Mucosa of rectum (tissue), 2 donors: ENCODE measurements at regions not wholly inside any gene's neighbourhood (a gene's known extent, or its start where the extent isn't known, plus 50 kb on each side); places are given as distances from the start of the nearest gene placed in this dataset.
A peak's percentile ranks its signal among the peaks of the same experiment; 100 is the strongest.

Experiments used
- H3K27ac ChIP-seq, 2 donors: one replicate each; pipeline ENCODE4 v1.7.0; 2013; ENCODE audit warnings: inconsistent platforms in 2 of 2, low read depth in 2 of 2, low read length in 2 of 2
- H3K27me3 ChIP-seq, 2 donors: one replicate each; pipeline ENCODE4 v1.7.0; 2013; ENCODE audit warnings: low read length in 2 of 2; ENCODE audit not compliant: control insufficient read depth in 2 of 2, insufficient read depth in 2 of 2
- H3K36me3 ChIP-seq, 2 donors: one replicate each; pipeline ENCODE4 v1.7.0; 2013; ENCODE audit warnings: low read length in 2 of 2; ENCODE audit not compliant: control insufficient read depth in 2 of 2, insufficient read depth in 2 of 2
- H3K4me1 ChIP-seq, 2 donors: one replicate each; pipeline ENCODE4 v1.7.0; 2013; ENCODE audit warnings: low read length in 2 of 2, mild to moderate bottlenecking in 1 of 2; ENCODE audit not compliant: control insufficient read depth in 2 of 2, insufficient read depth in 2 of 2
- H3K4me3 ChIP-seq, 2 donors: one replicate each; pipeline ENCODE4 v1.7.0; 2013; ENCODE audit warnings: low read length in 2 of 2
- H3K9ac ChIP-seq, 2 donors: one replicate each; pipeline ENCODE4 v1.7.0; 2013; ENCODE audit warnings: low read length in 2 of 2, low read depth in 1 of 2, mild to moderate bottlenecking in 1 of 2
- H3K9me3 ChIP-seq, 2 donors: one replicate each; pipeline ENCODE4 v1.7.0; 2013; ENCODE audit warnings: low read length in 2 of 2; ENCODE audit not compliant: control insufficient read depth in 2 of 2
- donor health status: healthy.
- donor health status: Normal muscosa, but diverticular disease.

GRCh38 chr4:119728692-119729593, 100.3 kb upstream of the PDE5A start:
- Histone ChIP-seq H3K36me3 (no peaks in the 10 kb centered on the region), H3K27me3 (no peaks in the 10 kb centered on the region), H3K27ac (no peak overlapping the region), H3K9ac (no peak overlapping the region), H3K9me3 (no peaks in the 10 kb centered on the region), H3K4me3 (no peak overlapping the region), H3K4me1 (peaks cover 21 to 45% of the 10 kb centered on the region in 2 donors)

GRCh38 chr4:119728185-119728584, 99.6 kb upstream of the PDE5A start:
- H3K9ac ChIP-seq = no peak overlapping the region
- H3K27ac ChIP-seq = no peak overlapping the region

GRCh38 chr4:119726505-119726904, 97.9 kb upstream of the PDE5A start:
- Histone ChIP-seq H3K36me3 (no peaks in the 10 kb centered on the region), H3K4me1 (peaks cover 21 to 40% of the 10 kb centered on the region in 2 donors), H3K4me3 (no peak overlapping the region), H3K9me3 (no peaks in the 10 kb centered on the region), H3K9ac (peak overlapping the region in 1 of 2 donors; percentile 44), H3K27me3 (no peaks in the 10 kb centered on the region), H3K27ac (peak overlapping the region; percentile 66 to 90)

More at GRCh38 chr4:119728185-119728584, 99.6 kb upstream of the PDE5A start:
- H3K9me3 ChIP-seq = no peaks in the 10 kb centered on the region
- H3K27me3 ChIP-seq = no peaks in the 10 kb centered on the region
- H3K4me1 ChIP-seq = peaks cover 21 to 45% of the 10 kb centered on the region in 2 donors
- no peaks in the 10 kb centered on the region for H3K36me3 ChIP-seq
- H3K4me3 ChIP-seq = no peak overlapping the region

- H3K36me3 ChIP-seq = no peaks in the 10 kb centered on the region
- peak overlapping the region in 1 of 2 donors; percentile 27 for H3K4me3 ChIP-seq
- H3K27ac ChIP-seq = peak overlapping the region; percentile 66 to 90
- no peaks in the 10 kb centered on the region for H3K9me3 ChIP-seq
- peaks cover 20 to 33% of the 10 kb centered on the region in 2 donors for H3K4me1 ChIP-seq
- peak overlapping the region in 1 of 2 donors; percentile 44 for H3K9ac ChIP-seq
- no peaks in the 10 kb centered on the region for H3K27me3 ChIP-seq
Observed at GRCh38 chr4:119725688-119726330, 97.2 kb upstream of the PDE5A start.

GRCh38 chr4:119725011-119725410, 96.4 kb upstream of the PDE5A start:
- Histone ChIP-seq H3K4me3 (no peak overlapping the region), H3K4me1 (peaks cover 15 to 25% of the 10 kb centered on the region in 2 donors), H3K9me3 (no peaks in the 10 kb centered on the region), H3K27me3 (no peaks in the 10 kb centered on the region), H3K27ac (peak overlapping the region in 1 of 2 donors; percentile 90), H3K36me3 (no peaks in the 10 kb centered on the region), H3K9ac (no peak overlapping the region)

- Histone ChIP-seq H3K9ac (no peak overlapping the region), H3K4me1 (peaks cover 13 to 21% of the 10 kb centered on the region in 2 donors), H3K4me3 (no peak overlapping the region), H3K27ac (no peak overlapping the region), H3K27me3 (no peaks in the 10 kb centered on the region), H3K9me3 (no peaks in the 10 kb centered on the region), H3K36me3 (no peaks in the 10 kb centered on the region)
Observed at GRCh38 chr4:119722670-119723069, 94.1 kb upstream of the PDE5A start.

- Histone ChIP-seq H3K9me3 (no peaks in the 10 kb centered on the region), H3K4me1 (peaks cover 13 to 21% of the 10 kb centered on the region in 2 donors), H3K27me3 (no peaks in the 10 kb centered on the region), H3K27ac (no peak overlapping the region), H3K36me3 (no peaks in the 10 kb centered on the region), H3K9ac (no peak overlapping the region), H3K4me3 (no peak overlapping the region)
Observed at GRCh38 chr4:119721878-119722277, 93.3 kb upstream of the PDE5A start.

- H3K27me3 ChIP-seq = no peaks in the 10 kb centered on the region
- H3K4me3 ChIP-seq = peak overlapping the region in 1 of 2 donors; percentile 6
- no peaks in the 10 kb centered on the region for H3K36me3 ChIP-seq
- no peaks in the 10 kb centered on the region for H3K9me3 ChIP-seq
- peaks cover 12 to 16% of the 10 kb centered on the region in 2 donors for H3K4me1 ChIP-seq
- peak overlapping the region in 1 of 2 donors; percentile 20 for H3K9ac ChIP-seq
- peak overlapping the region; percentile 63 for H3K27ac ChIP-seq
Observed at GRCh38 chr4:119715490-119716445, 87.2 kb upstream of the PDE5A start.

GRCh38 chr4:119709418-119709817, 80.8 kb upstream of the PDE5A start:
- no peak overlapping the region for H3K9ac ChIP-seq
- H3K36me3 ChIP-seq = no peaks in the 10 kb centered on the region
- no peak overlapping the region for H3K4me3 ChIP-seq
- no peaks in the 10 kb centered on the region for H3K9me3 ChIP-seq
- H3K27ac ChIP-seq = no peak overlapping the region
- peaks cover 4 to 13% of the 10 kb centered on the region in 2 donors for H3K4me1 ChIP-seq
- no peaks in the 10 kb centered on the region for H3K27me3 ChIP-seq
